Liver (tissue), 8 donors: ENCODE measurements at regions not wholly inside any gene's neighbourhood (a gene's known extent, or its start where the extent isn't known, plus 50 kb on each side); places are given as distances from the start of the nearest gene placed in this dataset.

Source experiments
- DNase-seq: peaks from one replicate; pipeline ENCODE4 v3.0.0-alpha.2; 2017; ENCODE audit warnings: low spot score
- H3K27ac ChIP-seq, 2 donors: one replicate each; pipeline ENCODE4 v1.7.0; 2013; ENCODE audit warnings: inconsistent platforms in 2 of 2, low read length in 2 of 2, control low read depth in 1 of 2, low read depth in 1 of 2, mild to moderate bottlenecking in 1 of 2
- H3K27me3 ChIP-seq, 4 donors: one replicate each; pipeline versions ENCODE4 v1.6.1 to v1.7.0; 2013; ENCODE audit warnings: low read length in 3 of 4, inconsistent platforms in 1 of 4, mild to moderate bottlenecking in 1 of 4, moderate library complexity in 1 of 4; ENCODE audit not compliant: control insufficient read depth in 4 of 4, insufficient read depth in 4 of 4
- H3K36me3 ChIP-seq, 4 donors: one replicate each; pipeline versions ENCODE4 v1.6.1 to v1.7.0; 2013; ENCODE audit warnings: low read length in 3 of 4, mild to moderate bottlenecking in 3 of 4, low read depth in 1 of 4, moderate library complexity in 1 of 4; ENCODE audit not compliant: control insufficient read depth in 4 of 4, insufficient read depth in 3 of 4
- H3K4me1 ChIP-seq, 4 donors: one replicate each; pipeline versions ENCODE4 v1.6.1 to v1.7.0; 2013; ENCODE audit warnings: low read length in 3 of 4, mild to moderate bottlenecking in 3 of 4, moderate library complexity in 1 of 4; ENCODE audit not compliant: control insufficient read depth in 4 of 4, insufficient read depth in 4 of 4
- H3K4me3 ChIP-seq, 3 donors: one replicate each; pipeline versions ENCODE4 v1.6.1 to v1.7.0; 2013; ENCODE audit warnings: low read length in 3 of 3, control low read depth in 1 of 3, low read depth in 1 of 3, mild to moderate bottlenecking in 1 of 3
- H3K9ac ChIP-seq, 2 donors: one replicate each; pipeline ENCODE4 v1.7.0; 2013; ENCODE audit warnings: low read length in 2 of 2, mild to moderate bottlenecking in 2 of 2, moderate library complexity in 2 of 2, control low read depth in 1 of 2, low read depth in 1 of 2
- H3K9me3 ChIP-seq, 4 donors: one replicate each; pipeline versions ENCODE4 v1.6.1 to v1.7.0; 2013; ENCODE audit warnings: low read length in 3 of 4; ENCODE audit not compliant: control insufficient read depth in 4 of 4
- ATF3 ChIP-seq: IDR thresholded peaks from 2 replicates; pipeline ENCODE4 v1.6.1; 2016; ENCODE audit warnings: antibody characterized with exemption
- CTCF ChIP-seq: fragments of 150-350 bp; IDR thresholded peaks from 2 replicates; pipeline ENCODE4 v1.5.1; 2017; ENCODE audit warnings: improper control_type of control experiment, low read depth, low read length; ENCODE audit not compliant: missing input control
- FOXA1 ChIP-seq: IDR thresholded peaks from 2 replicates; pipeline ENCODE4 v1.6.1; 2016; ENCODE audit warnings: antibody characterized with exemption
- FOXA2 ChIP-seq: IDR thresholded peaks from 2 replicates; pipeline ENCODE4 v1.6.1; 2016; ENCODE audit warnings: antibody characterized with exemption
- HNF4A ChIP-seq, 2 donors: conservative IDR thresholded peaks; 2 replicates each; pipeline ENCODE4 v1.6.1; 2016; ENCODE audit warnings: antibody characterized with exemption in 2 of 2, mild to moderate bottlenecking in 2 of 2
- HNF4G ChIP-seq: IDR thresholded peaks from 2 replicates; pipeline ENCODE4 v1.6.1; 2016; ENCODE audit warnings: antibody characterized with exemption
- JUND ChIP-seq, 2 donors: IDR thresholded peaks; 2 replicates each; pipeline ENCODE4 v1.6.1; 2016; ENCODE audit warnings: antibody characterized with exemption in 2 of 2
- MAX ChIP-seq: IDR thresholded peaks from 2 replicates; pipeline ENCODE4 v1.6.1; 2016; ENCODE audit warnings: antibody characterized with exemption
- NR2F2 ChIP-seq: IDR thresholded peaks from 2 replicates; pipeline ENCODE4 v1.6.1; 2016; ENCODE audit warnings: antibody characterized with exemption
- RAD21 ChIP-seq, 2 donors: IDR thresholded peaks; 2 replicates each; pipeline ENCODE4 v1.6.1; 2016; ENCODE audit warnings: antibody characterized with exemption in 2 of 2, mild to moderate bottlenecking in 2 of 2
- REST ChIP-seq: IDR thresholded peaks from 2 replicates; pipeline ENCODE4 v1.6.1; 2016; ENCODE audit warnings: antibody characterized with exemption, mild to moderate bottlenecking
- RXRA ChIP-seq, 2 donors: IDR thresholded peaks; 2 replicates each; pipeline ENCODE4 v1.6.1; 2017 to 2018; ENCODE audit warnings: antibody characterized with exemption in 2 of 2, mild to moderate bottlenecking in 1 of 2
- SP1 ChIP-seq: IDR thresholded peaks from 2 replicates; pipeline ENCODE4 v1.6.1; 2018; ENCODE audit warnings: antibody characterized with exemption, mild to moderate bottlenecking
- TAF1 ChIP-seq: conservative IDR thresholded peaks from 2 replicates; pipeline ENCODE4 v1.6.1; 2016; ENCODE audit warnings: antibody characterized with exemption, mild to moderate bottlenecking
- YY1 ChIP-seq: IDR thresholded peaks from 2 replicates; pipeline ENCODE4 v1.6.1; 2016; ENCODE audit warnings: antibody characterized with exemption, mild to moderate bottlenecking
- ZBTB33 ChIP-seq: IDR thresholded peaks from 2 replicates; pipeline ENCODE4 v1.6.1; 2016; ENCODE audit warnings: antibody characterized with exemption
- WGBS: extraction: QIAGEN DNeasy Blood & Tissue Kit; methylation state at CpG from one replicate; pipeline ENCODE4 v1.1.7; 2013; 5-methylcytosine and 5-hydroxymethylcytosine counted together
- donor health status: healthy.
- donor health status: healthy.
- donor health status: healthy.
- donor health status: healthy.
- donor health status: healthy.

- H3K36me3 ChIP-seq = no peaks in the 10 kb centered on the region
- H3K4me3 ChIP-seq = no peak overlapping the region
- 71% methylated on average over 2 of the region's 2 CpGs for WGBS
- no peak overlapping the region for H3K27ac ChIP-seq
- peaks cover 0 to 1% (median 0%) of the 10 kb centered on the region in 4 donors for H3K9me3 ChIP-seq
- no peak overlapping the region for H3K9ac ChIP-seq
- no peak for DNase-seq
- no peaks in the 10 kb centered on the region for H3K4me1 ChIP-seq
- no peak for TF ChIP-seq SP1
- TF ChIP-seq MAX = no peak
- no peak for TF ChIP-seq FOXA2
- no peak for TF ChIP-seq YY1
- no peak for TF ChIP-seq REST
- TF ChIP-seq RXRA (IDR thresholded peaks at IDR 0.05) = no peak
- no peak for TF ChIP-seq CTCF
- no peak for TF ChIP-seq TAF1
- no peak for TF ChIP-seq FOXA1
- TF ChIP-seq NR2F2 = no peak
- no peak for TF ChIP-seq RAD21 (IDR thresholded peaks at IDR 0.05)
- TF ChIP-seq ZBTB33 = no peak
- TF ChIP-seq HNF4A (conservative IDR thresholded peaks at IDR 0.05) = no peak
- TF ChIP-seq JUND (IDR thresholded peaks at IDR 0.05) = no peak
- TF ChIP-seq HNF4G = no peak
- no peaks in the 10 kb centered on the region for H3K27me3 ChIP-seq
Observed at GRCh38 chr15:94951538-94951937, 720.2 kb downstream of the MCTP2 start.

- no peak for DNase-seq
- Histone ChIP-seq H3K9me3 (peaks cover 0 to 3% (median under 1%) of the 10 kb centered on the region in 4 donors), H3K4me3 (no peak overlapping the region), H3K27ac (no peak overlapping the region), H3K4me1 (no peaks in the 10 kb centered on the region), H3K36me3 (no peaks in the 10 kb centered on the region), H3K27me3 (no peaks in the 10 kb centered on the region), H3K9ac (no peak overlapping the region)
- TF ChIP-seq ATF3 (no peak), YY1 (no peak)
Observed at GRCh38 chr15:94963953-94964352, 732.6 kb downstream of the MCTP2 start.
